Cardiac septum (tissue), 1 donor: ENCODE measurements at regions not wholly inside any gene's neighbourhood (a gene's known extent, or its start where the extent isn't known, plus 50 kb on each side); places are given as distances from the start of the nearest gene placed in this dataset.
A peak's percentile ranks its signal among the peaks of the same experiment; 100 is the strongest.

ENCODE experiments used
- DNase-seq: peaks from one replicate; pipeline ENCODE4 v3.0.0-alpha.2; 2020; ENCODE audit warnings: low spot score
- intact Hi-C: fragments of 100-400 bp; cut with DNase I; formaldehyde crosslinking; loops from one replicate; pipeline ENCODE4 v1.14.0; 2022
- donor health status: DM: no; HTN: no; CAD: no.

GRCh38 chr5:135191084-135191826 lies 157.2 kb upstream of the PITX1 start:
- DNase-seq, result peak; percentile 85
- intact Hi-C loops, result loop anchor here (5.0 to 10.0 kb wide), 4 partner anchors 136 to 276 kb away; no protein-coding TSS in a partner anchor

DNA sequence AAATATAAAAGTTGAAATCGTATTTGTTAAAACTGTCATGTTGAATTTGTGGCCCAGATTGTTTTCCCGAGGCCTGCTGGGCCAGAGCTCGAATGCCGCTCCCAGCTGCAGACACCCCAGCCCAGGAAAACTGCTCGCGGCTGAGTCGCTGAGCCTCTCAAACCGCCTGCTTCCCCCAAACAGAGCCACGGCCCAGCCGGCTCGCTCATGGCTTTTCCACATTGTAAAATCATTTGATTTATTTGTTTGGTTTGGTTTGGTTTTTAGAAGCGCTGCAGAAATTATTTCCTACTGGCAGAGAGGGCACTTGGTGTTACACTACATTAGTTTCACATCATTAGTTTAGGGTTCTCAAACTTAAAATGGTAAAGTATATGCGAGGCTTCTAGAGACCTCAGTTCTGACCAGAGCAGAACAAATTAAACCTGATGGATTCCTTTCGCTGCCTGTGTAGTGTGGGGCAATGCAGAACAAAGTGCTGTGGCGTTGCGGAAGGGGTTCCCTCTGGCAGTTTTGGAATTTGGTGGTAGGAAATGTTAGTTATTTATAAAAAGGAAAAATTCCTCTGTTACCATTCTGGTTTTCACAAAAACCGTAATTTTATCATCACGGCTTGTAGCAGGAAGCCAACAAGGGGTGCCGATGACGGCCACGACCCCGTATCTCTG lies 156.5 kb upstream of the PITX1 start:
- intact Hi-C loops, result loop anchor here (5.0 to 10.0 kb wide), 4 partner anchors 136 to 276 kb away; no protein-coding TSS in a partner anchor
- DNase-seq, result no peak

DNA sequence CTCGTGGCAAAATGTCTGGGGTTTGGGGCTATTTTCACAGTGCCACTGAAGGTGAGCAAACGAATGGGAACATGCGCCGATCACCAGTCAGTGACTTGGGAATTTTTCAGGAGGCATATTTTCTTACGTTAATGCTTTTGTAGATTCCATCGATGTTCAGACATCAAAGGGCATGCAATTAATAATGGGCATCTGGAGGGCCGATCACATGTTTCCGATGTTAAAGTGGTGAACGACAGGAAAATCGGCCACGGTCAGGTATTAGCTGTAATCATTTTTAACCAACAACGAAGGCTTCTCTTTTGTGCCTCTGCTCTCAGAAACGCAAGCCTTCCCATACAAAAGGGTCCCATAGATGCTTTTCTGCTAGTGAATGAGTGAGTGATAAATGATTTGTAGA lies 155.0 kb upstream of the PITX1 start:
- intact Hi-C loops, result no loop called here
- DNase-seq, result no peak

DNA sequence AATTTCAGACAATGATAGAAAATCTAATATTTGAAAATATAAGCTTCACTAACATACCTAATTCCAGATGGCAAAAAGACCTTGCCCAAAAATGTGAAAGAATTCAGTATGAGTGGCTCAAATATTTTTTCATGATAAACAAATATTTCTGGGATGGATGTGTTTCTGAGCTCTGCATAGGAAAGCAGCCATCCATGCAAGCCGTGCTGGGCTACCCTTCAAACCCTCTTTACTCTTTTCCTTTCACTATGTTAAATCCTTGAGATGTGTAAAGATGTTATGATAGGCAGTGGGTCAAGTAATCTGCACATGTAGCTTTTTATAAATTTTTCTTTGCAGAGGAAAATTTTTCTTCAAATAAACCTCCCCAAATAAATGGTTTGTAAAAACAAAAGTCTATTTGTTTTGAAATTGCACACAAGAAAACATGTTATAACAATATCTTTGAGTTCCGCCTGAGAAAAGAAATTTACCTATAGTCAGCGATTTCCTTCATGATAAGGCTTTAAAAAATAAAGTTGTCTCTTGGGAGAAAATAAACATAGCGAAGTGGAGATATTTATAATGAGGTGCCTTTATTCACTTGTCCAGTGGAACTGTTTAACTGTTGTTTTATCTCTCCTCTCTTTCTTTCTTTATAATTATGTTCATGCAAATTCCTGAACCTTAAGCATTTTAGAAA lies 154.3 kb upstream of the PITX1 start:
- intact Hi-C loops, result no loop called here
- no peak for DNase-seq

- DNase-seq, result no peak
- intact Hi-C loops, result no loop called here
Measured at GRCh38 chr5:135186662-135187522, 152.9 kb upstream of the PITX1 start.

DNA sequence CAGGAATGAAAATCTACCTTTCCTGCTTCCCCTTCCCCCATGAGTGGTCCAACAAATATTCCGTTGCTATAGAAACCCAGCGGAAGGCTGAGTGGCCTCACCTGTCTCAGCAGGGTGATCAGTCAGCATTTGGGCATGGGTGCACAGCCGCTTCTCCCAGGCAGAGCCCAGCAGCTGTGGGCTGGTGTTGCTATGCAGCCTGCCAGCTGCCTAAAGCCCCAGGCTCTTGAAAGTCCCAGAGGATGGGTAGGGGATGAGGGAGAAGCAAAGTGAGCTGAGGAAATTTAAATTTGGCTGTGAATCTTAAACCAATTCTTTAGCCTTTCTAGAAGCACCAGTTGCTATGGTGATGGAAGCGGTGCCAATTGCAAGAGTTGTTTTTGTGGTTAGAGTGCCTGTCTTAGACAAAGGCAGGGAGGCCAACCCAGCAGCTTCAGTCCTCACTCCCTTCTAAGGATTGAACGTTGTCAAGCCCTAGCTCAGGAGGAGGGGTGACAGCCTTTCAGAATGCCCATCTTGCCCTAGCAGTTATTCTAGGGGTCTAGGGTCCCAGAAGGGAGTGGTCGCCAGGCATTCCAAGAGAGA lies 151.5 kb upstream of the PITX1 start:
- DNase-seq, result no peak
- intact Hi-C loops, result no loop called here

DNA sequence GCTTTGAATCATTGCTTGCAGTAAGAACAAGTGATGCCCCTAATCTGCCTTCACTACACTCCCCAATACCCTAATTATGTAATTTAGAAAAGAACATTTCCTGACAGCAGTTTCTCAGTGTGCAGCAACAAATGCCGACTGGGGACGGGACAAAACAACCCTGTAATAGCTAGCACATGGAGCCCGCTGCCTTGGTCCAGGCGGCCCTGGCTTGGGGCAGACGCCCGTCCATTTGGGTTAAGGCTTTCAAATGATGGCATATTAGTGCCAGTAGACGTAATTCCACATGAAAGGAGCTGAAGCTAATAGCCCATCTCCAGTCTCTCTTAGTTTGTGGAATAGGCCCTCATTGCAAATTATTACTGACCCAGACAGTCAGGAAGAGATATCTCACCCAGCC lies 150.6 kb upstream of the PITX1 start:
- no peak for DNase-seq
- intact Hi-C loops, result no loop called here

GRCh38 chr5:135183464-135183863 lies 149.4 kb upstream of the PITX1 start:
- DNase-seq, result no peak
- intact Hi-C loops, result no loop called here

GRCh38 chr5:135182675-135183074 lies 148.6 kb upstream of the PITX1 start:
- intact Hi-C loops, result no loop called here

DNA sequence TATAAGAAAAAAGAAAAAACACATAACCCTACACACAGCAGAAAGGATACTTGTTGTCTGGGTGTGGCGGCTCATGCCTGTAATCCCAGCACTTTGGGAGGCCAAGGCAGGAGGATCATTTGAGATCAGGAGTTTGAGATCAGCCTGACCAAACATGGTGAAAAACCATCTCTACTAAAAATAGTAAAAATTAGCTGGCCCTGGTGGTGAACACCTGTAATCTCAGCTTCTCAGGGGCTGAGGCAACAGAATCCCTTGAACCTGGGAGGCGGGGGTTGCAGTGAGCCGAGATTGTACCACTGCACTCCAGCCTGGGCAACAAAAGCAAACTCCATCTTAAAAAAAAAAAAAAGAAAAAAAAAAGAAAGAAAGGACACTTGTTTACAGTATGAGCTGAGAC lies 147.6 kb upstream of the PITX1 start:
- no peak for DNase-seq
- intact Hi-C loops, result no loop called here

More at GRCh38 chr5:135182675-135183074, 148.6 kb upstream of the PITX1 start:
- DNase-seq, result no peak

DNA sequence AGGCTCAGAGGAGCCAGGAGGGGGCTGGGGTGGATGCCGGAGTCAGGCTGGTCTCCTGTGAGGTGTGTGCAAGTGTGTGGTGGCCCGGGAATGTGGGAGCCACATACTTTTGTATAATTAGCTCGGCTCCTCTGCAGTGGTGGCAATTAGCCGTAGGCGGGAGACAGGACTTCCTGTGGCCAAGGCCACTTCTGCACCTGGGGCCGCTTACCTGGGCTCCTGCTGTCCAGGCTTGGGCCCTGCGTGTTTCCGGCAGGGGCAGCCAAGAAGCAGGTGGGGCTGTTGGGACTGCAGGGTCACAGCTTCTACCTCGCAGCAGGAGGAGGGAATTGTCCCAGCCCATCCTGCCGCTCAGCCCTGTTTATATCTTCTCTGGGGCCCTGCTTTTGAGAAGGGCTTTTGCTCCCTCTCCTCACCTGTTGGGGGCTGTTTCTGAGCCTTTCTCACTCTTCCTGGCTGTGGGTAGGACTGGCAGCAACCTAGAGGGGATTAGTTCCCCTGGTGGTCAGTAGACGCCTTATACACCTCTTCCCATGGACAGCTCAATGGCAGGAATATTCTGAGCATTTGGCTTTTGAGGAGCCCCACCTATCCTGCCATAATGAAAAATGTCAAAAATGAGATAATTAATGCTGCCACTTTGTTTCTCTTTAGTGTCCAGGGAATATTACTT lies 145.4 kb upstream of the PITX1 start:
- intact Hi-C loops, result no loop called here
- no peak for DNase-seq

DNA sequence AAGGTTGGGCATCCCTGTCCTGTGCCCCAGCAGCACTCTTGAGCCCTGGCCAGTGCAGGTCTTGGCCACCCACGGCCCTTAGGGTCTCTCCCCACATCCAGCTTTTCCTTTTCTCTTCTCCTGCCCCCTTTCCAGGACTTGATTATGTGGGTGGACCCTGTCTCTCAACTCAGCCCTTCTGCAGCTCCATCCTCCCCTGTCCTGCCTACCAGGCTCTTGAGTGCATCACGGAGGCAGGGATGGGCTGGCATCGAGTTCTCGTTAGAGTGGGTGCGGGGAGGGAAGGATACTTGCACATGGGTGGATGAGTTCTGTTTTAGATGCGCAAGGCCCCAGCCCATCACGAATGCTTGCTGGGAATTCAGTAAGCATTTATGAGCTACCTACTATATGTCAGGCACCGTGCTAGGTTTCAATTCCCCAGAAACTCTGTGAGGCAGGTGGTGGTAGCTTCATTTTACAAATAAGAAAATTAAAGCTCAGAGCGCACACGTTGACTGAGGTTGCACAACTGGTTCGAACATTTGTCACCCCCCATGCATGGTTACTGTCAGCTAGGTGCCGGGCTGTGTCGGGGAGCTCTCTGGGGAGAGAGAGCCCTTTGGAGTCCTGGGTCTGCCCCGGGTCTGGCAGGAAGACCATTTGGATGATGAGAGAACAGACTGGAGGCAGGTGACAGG lies 144.6 kb upstream of the PITX1 start:
- DNase-seq, result no peak
- intact Hi-C loops, result no loop called here

DNA sequence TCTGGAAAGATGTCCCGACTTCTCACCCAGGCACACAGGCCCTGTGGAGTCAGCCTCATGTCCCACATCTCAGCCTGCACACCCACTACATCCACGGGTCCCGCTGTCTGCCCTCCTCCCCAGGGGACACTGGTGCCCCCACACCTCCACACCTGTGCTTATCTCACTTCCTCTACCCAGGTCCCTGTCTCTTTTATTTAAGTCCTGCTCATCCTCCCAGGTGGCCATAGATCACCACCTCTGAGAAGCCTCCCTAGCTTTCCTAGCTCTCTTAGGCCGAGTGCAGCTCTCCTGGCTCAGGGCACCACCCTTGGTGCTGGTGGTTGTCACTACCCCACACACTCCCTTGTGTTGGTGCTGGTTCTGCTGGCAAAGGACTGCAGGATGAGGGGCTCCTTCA lies 143.6 kb upstream of the PITX1 start:
- intact Hi-C loops, result no loop called here
- DNase-seq, result no peak

- intact Hi-C loops, result no loop called here
- no peak for DNase-seq
Measured at GRCh38 chr5:135176991-135177390, 143.0 kb upstream of the PITX1 start.

DNA sequence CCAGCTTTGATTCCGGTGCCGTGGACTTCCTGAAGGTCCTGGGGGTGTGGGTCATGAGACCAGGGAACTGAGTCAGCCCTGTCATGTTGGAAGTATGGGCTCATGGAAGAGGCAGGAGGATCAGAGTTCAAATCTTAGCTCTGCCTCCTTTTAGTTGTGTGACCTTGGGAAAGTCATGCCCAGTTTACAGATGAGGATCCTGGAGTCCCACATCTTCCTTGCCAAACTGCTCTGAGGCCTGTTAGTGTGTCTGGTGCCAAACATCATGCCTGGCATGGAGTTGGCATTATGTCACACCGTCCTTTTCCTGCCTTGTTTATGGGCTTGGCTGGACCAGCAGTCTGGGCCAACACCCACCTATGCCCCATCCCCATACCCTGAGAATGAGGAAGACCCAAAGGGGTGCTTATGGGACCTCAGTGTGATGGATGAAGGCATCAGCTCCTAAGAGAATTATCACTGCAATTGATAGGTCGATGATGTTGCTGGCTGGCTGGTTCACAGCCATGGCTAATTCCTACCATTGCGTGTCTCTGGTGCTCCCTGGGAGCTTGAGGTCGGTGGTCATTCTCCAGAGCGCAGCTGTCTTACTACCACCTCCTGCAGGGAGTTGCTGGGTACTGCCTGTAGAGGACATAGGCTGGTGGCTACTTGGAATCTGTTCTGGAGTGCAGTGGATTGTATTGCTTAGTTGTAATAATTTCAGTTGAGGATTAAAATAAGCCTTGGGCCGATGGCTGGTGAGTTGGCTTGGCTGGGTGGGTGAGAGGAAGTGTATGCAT lies 140.5 kb upstream of the PITX1 start:
- intact Hi-C loops, result no loop called here
- no peak for DNase-seq

DNA sequence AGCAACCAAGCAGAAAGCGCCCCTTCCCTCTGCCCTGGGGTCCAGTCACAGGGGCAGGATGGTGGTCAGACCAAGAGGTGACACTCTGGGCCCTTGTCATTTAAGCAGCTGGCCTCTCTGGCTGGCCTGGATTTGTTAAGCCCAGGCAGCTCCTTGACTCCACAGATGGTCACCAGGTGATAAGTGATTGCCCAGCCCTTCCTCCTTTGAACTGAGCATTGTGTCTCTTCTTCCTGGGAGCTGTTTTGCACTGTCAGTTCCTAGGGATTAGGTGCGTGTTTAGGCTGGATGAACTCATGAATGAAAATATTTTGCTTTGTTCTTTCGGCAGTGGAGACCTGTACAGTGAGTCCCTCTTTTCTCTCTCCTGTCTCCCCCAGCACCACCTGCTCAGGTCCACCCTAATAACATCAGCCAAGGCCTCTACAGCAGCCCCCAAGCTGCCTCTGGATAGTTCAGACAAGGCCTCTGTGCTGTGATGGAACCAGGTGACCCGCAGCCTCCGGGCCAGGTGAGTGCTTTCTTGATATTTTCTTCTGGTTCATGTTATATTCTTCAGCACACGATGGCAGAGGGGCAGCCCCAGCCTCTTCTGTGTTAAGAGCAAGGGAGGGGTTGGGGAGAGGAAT lies 139.7 kb upstream of the PITX1 start:
- no peak for DNase-seq
- intact Hi-C loops, result no loop called here

- intact Hi-C loops, result no loop called here
- no peak for DNase-seq
Measured at GRCh38 chr5:135172718-135173117, 138.7 kb upstream of the PITX1 start.
